GM19463 (cell line): ENCODE measurements at regions not wholly inside any gene's neighbourhood (a gene's known extent, or its start where the extent isn't known, plus 50 kb on each side); places are given as distances from the start of the nearest gene placed in this dataset.
A peak's percentile ranks its signal among the peaks of the same experiment; 100 is the strongest.

Experiments
- ATAC-seq: cut with Tn5 transposase; IDR thresholded peaks from one replicate; pipeline ENCODE4 v1.9.1; 2021; ENCODE audit warnings: mild to moderate bottlenecking, moderate library complexity; ENCODE audit not compliant: unreplicated experiment

- no peak for ATAC-seq
Observed at GRCh38 chr2:70036290-70036689, 51.0 kb upstream of the PCBP1 start.

- ATAC-seq, result no peak
Observed at GRCh38 chr2:70035344-70035844, 51.9 kb upstream of the PCBP1 start.

- no peak for ATAC-seq
Observed at GRCh38 chr2:70030724-70031420, 56.4 kb upstream of the PCBP1 start.

- ATAC-seq, result peak; percentile 45
Observed at GRCh38 chr2:70029814-70030409, 57.4 kb upstream of the PCBP1 start.

- ATAC-seq, result no peak
Observed at GRCh38 chr2:70024284-70024683, 62.9 kb upstream of the ASPRV1 start.

- no peak for ATAC-seq
Observed at GRCh38 chr2:70019096-70019495, 57.7 kb upstream of the ASPRV1 start.

GRCh38 chr2:70017962-70018361 is 56.5 kb upstream of the ASPRV1 start:
- no peak for ATAC-seq

GRCh38 chr2:70014959-70015358 is 53.5 kb upstream of the ASPRV1 start:
- peak; percentile 56 for ATAC-seq

GRCh38 chr2:70012887-70013286 is 51.5 kb upstream of the ASPRV1 start:
- no peak for ATAC-seq

- no peak for ATAC-seq
Observed at GRCh38 chr2:70011786-70012185, 50.4 kb upstream of the ASPRV1 start.

- ATAC-seq, result no peak
Observed at GRCh38 chr2:70011335-70011734, 49.9 kb upstream of the ASPRV1 start.
